Activated CD8-positive, alpha-beta memory T cell treated with anti-CD3 and anti-CD28 coated beads, Interleukin-2, amount 50 U/mL, for 4 hours (primary cell): ENCODE measurements at regions not wholly inside any gene's neighbourhood (a gene's known extent, or its start where the extent isn't known, plus 50 kb on each side); places are given as distances from the start of the nearest gene placed in this dataset.
"Not testable (repeated sequence)": the region's sequence is repeated elsewhere in the genome, so short reads cannot be mapped to it uniquely, and the experiment has no call there.

Experiments used
- DNase-seq: peaks from one replicate; pipeline ENCODE4 v3.0.0-alpha.2; 2020

GRCh38 chr20:40896814-40897700 lies 131.6 kb upstream of the TOP1 start:
- no peak for DNase-seq

- no peak for DNase-seq
Measured at GRCh38 chr20:40899344-40899743, 129.3 kb upstream of the TOP1 start.

GRCh38 chr20:40900666-40901215 lies 127.9 kb upstream of the TOP1 start:
- no peak for DNase-seq

GRCh38 chr20:40902661-40903060 lies 126.0 kb upstream of the TOP1 start:
- DNase-seq: no peak

GRCh38 chr20:40908309-40908708 lies 120.3 kb upstream of the TOP1 start:
- no peak for DNase-seq

- not testable (repeated sequence) for DNase-seq
Measured at GRCh38 chr20:40909489-40909888, 119.1 kb upstream of the TOP1 start.

GRCh38 chr20:40910436-40910835 lies 118.2 kb upstream of the TOP1 start:
- DNase-seq: not testable (repeated sequence)

GRCh38 chr20:40911152-40911551 lies 117.5 kb upstream of the TOP1 start:
- DNase-seq: not testable (repeated sequence)

GRCh38 chr20:40913224-40914185 lies 115.1 kb upstream of the TOP1 start:
- no peak for DNase-seq

GRCh38 chr20:40915756-40916155 lies 112.9 kb upstream of the TOP1 start:
- DNase-seq: no peak

- no peak for DNase-seq
Measured at GRCh38 chr20:40916276-40916675, 112.3 kb upstream of the TOP1 start.

GRCh38 chr20:40920291-40920690 lies 108.3 kb upstream of the TOP1 start:
- DNase-seq: no peak

- DNase-seq: no peak
Measured at GRCh38 chr20:40922865-40923264, 105.8 kb upstream of the TOP1 start.

- no peak for DNase-seq
Measured at GRCh38 chr20:40925829-40926510, 102.7 kb upstream of the TOP1 start.

GRCh38 chr20:40926928-40927327 lies 101.7 kb upstream of the TOP1 start:
- no peak for DNase-seq

- no peak for DNase-seq
Measured at GRCh38 chr20:40930561-40930960, 98.1 kb upstream of the TOP1 start.

- DNase-seq: no peak
Measured at GRCh38 chr20:40931410-40932044, 97.1 kb upstream of the TOP1 start.

- no peak for DNase-seq
Measured at GRCh38 chr20:40932436-40932835, 96.2 kb upstream of the TOP1 start.

GRCh38 chr20:40933758-40934157 lies 94.9 kb upstream of the TOP1 start:
- DNase-seq: no peak

GRCh38 chr20:40938020-40938419 lies 90.6 kb upstream of the TOP1 start:
- no peak for DNase-seq

GRCh38 chr20:40939667-40940066 lies 89.0 kb upstream of the TOP1 start:
- no peak for DNase-seq

GRCh38 chr20:40941133-40941610 lies 87.5 kb upstream of the TOP1 start:
- no peak for DNase-seq
